C4-2B (cell line): ENCODE measurements at regions not wholly inside any gene's neighbourhood (a gene's known extent, or its start where the extent isn't known, plus 50 kb on each side); places are given as distances from the start of the nearest gene placed in this dataset.
"Not testable (repeated sequence)": the region's sequence is repeated elsewhere in the genome, so short reads cannot be mapped to it uniquely, and the experiment has no call there.

Experiments
- ZFX ChIP-seq: fragments of 450-650 bp; IDR thresholded peaks from 2 replicates; pipeline ENCODE4 v1.6.1; 2017
- TF ChIP-seq, protein P1 (sequence below): fragments of 450-650 bp; conservative IDR thresholded peaks from 2 replicates; pipeline ENCODE4 v1.5.1; 2017; ENCODE audit warnings: mild to moderate bottlenecking

DNA sequence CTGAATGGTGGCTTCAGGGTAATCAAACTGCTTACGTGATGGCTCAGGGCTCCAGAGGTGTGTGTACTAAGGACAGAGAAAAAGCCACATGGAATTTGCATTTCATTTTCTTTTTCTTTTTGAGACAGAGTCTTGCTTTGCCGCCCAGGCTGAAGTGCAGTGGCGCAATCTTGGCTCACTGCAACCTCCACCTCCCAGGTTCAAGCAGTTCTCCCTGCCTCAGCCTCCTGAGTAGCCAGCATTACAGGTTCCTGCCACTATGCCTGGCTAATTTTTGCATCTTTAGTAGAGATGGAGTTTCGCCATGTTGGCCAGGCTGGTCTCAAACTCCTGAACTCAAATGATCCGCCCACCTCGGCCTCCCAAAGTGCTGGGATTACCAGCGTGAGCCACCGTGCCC lies 103.7 kb upstream of the CLINT1 start:
- TF ChIP-seq, protein P1, sequence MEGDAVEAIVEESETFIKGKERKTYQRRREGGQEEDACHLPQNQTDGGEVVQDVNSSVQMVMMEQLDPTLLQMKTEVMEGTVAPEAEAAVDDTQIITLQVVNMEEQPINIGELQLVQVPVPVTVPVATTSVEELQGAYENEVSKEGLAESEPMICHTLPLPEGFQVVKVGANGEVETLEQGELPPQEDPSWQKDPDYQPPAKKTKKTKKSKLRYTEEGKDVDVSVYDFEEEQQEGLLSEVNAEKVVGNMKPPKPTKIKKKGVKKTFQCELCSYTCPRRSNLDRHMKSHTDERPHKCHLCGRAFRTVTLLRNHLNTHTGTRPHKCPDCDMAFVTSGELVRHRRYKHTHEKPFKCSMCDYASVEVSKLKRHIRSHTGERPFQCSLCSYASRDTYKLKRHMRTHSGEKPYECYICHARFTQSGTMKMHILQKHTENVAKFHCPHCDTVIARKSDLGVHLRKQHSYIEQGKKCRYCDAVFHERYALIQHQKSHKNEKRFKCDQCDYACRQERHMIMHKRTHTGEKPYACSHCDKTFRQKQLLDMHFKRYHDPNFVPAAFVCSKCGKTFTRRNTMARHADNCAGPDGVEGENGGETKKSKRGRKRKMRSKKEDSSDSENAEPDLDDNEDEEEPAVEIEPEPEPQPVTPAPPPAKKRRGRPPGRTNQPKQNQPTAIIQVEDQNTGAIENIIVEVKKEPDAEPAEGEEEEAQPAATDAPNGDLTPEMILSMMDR, result not testable (repeated sequence)
- TF ChIP-seq ZFX, result not testable (repeated sequence)
